RKO (cell line): ENCODE measurements at regions not wholly inside any gene's neighbourhood (a gene's known extent, or its start where the extent isn't known, plus 50 kb on each side); places are given as distances from the start of the nearest gene placed in this dataset.

Source experiments
- DNase-seq: peaks from one replicate; pipeline ENCODE4 v3.0.0-alpha.2; 2016; ENCODE audit warnings: low spot score

DNA sequence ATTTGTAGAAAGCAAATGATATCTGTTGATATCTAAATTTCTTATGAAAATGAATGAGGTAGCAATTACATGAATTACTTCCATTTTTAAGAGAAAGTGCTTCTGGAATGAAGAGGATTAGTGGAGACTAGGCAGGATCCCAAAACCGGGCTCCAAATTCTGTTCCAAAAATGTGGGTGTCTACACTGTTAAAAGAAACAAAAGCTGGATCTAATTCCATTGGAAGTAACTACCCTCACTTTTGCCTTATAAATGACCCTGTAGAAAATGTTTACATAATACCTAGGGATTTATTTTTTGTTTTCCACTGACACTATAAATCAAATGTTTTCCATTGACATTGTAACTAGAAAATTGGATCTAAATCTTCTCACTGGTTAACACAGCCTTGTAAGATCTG is 454.9 kb upstream of the JARID2 start:
- no peak for DNase-seq

DNA sequence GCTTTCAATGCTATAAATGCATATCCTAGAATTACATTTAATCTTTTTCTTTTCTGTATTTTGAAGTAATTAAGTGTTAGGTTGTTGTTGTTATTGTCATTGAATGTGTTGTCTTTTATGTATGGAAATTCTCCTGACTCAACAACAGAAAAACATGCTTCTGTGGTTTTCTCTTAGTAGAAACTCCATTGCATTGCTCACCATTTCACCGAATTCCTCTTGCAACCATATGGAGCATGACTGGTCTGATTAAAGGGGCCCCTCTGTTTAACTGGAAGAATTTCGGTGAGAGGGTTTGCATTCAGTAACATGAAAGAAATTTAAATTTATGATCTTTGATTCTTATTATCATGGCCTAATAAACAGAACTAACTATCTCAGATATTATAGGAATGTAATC is 454.3 kb upstream of the JARID2 start:
- DNase-seq, result no peak

DNA sequence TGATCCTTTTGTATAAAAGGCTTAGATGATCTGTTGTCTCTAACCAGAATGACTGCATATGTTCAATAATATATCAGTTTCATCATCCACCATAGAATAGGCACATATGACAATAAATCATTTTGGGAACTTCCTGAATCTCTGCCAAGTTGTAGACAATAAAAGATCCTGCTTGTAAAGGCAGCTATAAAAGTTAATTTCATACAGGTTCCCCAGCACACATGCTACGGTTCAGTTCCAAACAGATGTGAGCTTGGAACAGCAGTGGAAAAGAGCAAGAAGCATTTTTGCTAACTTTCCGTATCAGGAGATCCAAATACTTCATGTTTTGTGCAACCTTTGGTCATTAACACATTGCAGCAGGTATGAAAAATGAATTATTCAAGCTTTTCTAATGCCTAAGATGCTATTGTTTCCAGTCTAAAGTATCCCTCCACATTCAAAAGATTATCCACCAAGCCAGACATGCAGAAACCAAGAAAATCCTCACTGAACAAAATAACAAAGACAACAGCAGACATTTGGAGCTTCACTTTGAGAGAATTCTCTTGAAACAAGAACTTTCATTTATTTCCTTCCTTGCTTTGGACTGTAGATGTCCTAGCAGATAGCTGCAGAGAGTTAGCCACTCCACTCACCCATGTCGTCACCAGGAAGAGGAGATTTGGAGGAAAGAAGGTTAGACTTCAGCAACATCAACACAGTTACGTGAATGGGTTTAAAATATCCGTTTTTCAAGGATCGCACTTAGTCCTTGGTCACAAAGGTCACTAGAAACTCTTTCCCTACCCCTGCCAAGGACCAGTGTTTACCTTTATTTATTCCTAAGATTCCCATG is 453.5 kb upstream of the JARID2 start:
- DNase-seq, result no peak

DNA sequence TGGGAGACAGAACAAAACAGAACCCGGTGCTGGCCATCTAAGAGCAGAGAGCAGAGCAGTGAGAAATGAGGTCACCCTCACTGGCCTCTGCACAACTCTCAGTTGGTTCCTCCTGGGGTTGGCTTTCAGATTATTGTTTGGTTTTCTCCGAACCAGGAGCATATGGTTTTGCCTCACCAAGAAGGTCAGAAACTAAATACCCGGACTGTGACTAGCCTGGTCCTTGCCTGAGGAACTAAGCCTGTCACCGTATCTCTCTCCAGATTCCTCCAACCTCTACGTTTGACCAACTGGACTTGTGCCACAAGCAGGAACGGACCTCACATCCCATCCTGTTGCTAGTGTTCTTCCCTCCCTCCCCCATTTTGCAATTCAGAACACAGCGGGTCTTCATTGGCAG is 450.4 kb upstream of the JARID2 start:
- DNase-seq, result no peak

DNA sequence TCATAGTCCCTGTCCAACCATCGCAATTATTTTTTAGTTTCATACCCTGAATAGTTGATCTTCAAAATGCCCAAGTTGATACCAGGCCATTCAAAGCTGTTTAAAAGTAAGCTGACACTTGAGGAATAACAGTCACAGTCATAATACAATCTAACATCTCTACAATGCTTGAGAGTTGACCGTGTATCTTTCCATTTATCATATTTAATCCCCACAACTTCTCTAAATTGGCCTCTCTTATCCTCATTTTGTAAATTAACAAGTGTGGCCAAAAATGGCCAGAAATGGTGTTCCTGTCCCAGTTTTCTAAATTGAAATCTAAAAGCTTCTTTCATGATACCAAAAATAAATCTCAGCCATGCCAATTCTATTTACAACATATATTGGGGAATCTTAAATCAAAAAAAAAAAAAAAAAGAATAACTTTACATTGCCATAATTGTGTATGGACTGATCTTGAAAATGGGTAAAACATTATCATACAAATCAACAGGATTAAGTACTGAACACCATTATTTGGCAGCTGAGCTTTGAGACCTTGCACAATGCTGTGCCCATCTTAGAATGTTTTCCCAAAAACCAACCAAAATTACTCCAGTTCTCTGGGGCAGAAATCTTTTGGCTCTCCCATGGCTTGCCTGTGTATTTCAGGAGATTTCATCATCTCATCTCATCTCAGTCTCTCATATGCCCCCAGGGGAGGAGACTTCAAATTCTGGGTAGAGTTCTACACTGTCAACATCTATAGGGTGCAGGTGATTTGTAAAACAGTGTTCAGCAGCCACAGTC is 448.7 kb upstream of the JARID2 start:
- DNase-seq, result no peak

DNA sequence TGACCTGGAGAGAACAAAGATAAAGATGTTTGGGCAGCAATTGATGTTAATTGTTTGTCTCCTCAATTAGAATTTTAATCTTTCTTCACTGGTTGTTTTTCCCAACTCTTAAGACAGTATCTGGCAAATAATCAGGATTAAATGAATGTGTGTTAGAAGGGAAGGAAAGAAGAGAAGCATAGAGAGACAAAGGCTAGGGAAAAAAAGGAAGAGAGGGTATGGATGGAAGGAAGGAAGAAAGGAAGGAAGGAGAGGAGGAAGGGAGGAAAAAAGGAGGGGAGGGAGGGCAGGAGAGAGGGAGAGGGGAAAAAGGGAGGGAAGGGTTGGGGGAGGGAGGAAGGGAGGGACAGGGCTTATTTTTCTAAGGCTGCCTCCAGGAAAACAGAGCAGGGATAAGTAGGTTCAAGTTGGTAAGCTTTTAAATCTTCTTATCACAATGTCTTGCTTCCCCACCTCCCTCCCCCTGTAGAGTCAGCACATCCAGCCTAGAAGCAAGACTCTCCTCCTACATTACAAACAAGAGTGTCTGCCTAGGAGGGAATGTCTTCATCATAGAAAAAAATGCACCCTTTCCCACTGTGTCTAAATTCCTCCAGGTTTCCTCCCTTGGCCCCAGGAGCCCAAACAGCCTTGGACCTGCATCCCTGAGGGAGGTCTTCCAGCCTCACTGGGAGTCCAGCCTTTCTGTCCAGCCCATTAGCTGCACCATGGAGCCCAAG is 447.8 kb upstream of the JARID2 start:
- DNase-seq, result no peak

DNA sequence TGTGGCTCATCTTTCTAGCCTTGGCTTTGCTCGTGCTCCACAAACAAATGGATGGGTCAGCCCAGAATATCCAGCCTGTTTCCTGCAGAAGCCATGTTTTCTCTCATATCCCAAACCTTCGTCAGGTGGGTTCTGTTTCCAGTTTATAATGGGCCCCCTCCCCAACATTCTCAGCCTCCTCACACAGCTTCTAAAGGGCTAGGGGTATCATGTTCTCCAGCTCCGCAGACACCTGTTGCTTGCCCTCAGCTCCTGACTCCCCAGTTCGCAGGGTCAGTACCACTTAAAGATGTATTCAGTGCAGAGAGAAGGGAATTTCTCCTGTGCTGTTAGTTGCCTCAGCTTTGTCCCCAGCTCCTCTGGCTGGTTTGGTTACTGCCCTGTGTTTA is 447.3 kb upstream of the JARID2 start:
- DNase-seq, result no peak

DNA sequence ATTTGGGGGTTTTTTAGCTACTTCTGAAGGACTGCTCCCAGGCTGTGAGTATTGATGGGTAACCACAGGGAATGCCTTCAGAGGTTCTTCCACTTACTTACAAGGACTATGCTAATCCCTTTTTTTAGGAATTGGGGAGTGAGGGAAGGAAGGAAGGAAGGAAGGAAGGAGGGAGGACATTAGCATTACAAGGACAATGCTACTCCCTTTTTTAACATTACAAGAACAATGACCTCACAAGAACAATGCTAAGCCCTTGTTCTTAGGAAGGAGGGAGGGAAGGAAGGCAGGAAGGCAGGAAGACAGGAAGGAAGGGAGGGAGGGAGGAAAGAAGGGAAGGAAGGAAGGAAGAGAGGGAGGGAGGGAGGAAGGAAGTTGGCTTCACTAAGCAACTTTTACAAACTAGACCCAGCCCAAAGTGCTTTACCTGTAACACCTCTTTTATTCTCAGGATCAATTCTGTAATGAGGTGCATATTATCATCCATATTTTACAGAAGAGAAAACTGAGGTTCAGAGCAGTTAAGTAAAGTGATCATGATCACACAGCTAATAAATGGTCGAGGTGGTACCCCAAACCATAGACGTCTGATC is 446.8 kb upstream of the JARID2 start:
- DNase-seq, result no peak

DNA sequence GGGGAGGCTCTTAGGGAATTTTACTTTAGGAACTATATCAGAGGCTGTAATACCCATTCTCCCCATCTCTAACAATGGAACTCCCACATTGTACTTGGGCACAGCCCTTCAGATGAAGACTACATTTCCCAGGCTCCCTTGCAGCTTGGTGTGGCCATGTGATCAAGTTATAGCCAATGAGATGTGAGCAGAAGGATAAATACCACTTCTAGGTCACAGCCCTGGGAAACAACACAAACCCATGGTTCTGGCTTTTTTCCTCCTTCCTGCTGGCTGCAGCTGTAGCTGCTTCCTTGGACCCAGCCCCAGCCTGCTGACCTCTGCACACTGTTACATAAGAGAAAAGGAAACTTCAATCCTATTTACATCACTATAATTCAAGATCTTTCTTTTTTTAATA is 445.9 kb upstream of the JARID2 start:
- peak; percentile 58 for DNase-seq

DNA sequence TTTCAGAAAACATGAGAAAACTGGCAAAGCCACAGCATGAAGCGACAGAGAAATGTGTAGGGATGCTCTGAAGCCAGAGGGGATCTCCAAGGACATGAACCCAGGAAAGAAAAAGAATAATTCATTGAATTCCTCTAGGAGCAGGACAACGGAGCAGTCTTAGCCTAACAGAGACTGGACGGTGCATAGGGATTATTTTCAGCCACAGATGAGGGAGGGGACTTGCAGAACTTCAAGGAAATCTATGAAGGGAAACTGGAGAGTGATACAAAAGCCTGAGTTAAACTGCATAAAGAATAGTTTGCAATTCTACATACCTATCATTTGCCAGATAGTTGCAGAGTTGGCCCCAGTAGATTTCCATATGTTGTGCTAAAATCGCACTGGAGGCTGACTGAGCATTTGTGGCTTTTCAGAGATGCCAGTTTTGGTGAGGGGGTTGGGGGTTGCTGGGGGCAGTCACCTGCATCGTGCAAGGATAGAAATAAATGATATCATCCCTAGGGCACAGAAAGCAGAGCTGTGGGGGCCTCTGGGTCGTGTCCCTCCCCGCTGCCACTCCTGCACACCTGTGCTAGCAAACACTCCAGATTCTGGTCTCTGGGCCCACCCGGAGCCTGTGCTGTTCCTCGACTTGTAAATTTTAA is 443.2 kb upstream of the JARID2 start:
- DNase-seq, result no peak

DNA sequence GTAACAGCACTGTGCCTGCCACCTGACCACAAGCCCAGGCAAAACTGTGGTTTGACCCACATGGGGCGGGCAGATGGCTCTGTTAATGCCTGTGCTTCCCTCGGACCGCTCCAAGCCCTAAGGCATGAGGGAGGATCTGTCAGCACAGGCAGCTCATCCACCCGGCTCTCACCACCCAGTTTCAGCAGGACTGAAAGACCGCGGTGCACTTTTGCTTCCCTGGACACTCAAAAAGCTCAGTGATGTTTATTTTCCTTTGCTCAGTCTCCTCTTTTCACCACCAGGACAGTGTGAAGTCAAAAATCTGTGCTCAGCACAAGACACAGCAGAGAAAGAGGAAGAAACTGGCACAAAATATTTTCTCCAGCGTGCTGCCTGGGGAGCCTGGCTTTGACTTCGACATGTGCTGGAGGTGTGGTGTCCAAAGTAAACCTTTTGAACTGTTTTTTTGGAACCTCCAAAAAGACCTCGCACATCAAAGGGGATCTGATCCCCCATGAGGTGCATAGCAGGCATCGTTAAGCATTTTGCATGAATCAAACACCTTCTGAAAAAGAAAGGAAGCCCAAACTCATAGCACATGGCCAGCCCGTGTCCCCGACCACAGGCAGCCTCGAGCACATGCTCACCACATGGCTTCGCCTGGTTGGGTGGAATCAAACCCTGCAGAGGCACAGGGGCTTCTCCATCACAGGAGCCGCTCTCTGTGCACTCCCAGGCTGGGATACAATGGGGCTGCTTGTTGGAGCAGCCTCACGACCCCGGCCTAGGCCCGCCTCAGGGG is 441.7 kb upstream of the JARID2 start:
- no peak for DNase-seq

DNA sequence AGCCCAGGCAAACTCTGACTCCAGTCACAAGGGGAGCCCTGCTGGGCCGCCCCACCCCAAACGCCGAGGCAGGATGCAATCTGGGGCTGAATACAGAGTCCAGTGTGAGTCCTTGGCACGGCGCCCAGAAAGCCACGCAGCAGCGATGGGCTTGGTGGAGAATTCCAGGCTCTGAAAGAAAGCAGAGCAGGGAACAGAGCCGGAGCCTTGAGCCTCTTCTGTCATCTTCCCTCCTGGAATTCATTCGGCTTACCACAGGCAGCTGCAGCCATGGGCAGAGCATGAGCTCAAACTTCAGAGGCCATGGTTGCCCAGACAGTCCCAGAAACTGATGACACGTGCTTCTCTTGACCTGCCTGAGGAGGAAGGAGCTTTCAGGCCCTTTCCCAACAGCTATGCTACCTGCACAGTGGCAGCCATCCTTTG is 441.1 kb upstream of the JARID2 start:
- no peak for DNase-seq

DNA sequence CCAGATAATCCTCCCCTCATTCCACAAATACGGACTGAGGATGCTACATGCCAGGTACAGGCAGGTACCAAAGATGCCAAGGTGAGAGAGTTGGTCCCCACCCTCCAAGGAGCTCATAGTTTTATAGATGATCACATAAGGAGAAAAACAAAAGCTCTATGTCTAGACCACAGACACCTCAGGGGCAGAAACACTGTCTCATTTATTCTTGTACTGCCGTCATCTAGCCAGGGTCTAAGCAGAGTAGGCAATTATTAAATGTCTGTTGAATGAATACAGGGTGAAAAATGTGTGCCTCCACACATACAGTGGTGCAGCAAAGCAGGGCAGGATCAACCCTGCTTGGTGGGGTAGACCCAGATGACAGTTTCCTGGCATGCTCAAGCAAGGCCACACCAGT is 439.8 kb upstream of the JARID2 start:
- DNase-seq, result no peak

DNA sequence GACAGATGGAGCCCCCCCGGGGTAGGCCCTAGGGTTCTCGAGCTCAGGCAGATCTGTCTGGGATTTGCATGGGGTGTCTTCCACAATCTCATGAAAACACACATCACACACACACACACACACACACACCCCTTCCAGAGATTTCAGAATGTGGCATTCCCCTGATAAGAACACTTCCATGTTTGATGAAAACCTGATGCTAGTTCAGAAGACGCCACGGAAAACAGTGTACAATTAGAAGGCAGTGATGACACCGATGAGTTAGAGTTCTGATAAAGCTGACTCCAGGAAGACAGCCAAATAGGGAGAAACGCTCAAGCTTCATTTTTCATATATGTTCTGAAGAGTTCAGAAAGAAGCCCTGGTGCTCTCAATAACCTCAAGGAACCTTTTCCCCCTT is 438.7 kb upstream of the JARID2 start:
- no peak for DNase-seq

DNA sequence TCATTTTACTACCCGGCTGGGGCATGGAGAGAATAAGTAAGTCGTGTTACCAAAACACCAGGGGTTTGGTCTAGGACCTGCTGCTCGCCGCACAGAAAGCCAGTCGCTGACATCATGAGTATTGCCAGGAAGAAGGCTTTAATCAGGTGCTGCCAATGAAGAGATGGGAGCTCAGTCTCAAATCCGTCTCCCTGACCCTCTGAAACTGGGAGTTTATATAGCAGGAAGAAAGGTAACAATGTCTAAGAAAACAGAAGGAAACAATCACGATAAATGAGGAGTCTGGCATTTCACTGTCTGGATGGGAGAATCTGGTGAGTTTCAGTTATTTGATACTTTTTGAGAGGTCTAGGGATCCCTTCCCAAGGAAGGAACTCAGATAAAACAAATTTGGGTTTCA is 437.9 kb upstream of the JARID2 start:
- DNase-seq, result no peak

DNA sequence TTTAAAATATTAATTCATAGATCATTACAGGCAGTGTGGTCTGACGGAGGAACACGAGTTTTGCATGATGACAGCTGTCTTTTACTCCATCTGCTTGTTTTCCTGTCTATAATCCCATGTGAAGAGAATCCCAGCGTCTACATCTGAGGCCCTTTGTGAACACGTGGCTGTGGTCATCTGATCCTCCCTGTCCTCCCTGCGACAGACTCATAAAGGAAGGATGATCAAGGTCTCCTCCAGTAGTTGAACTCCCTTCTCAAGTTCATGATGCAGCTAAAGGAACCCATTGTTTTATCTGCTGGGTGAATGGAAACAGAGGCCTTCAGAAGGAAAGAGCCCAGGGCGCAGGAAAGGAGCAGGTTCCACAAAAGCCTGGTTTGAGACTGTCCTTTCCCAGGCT is 435.8 kb upstream of the JARID2 start:
- DNase-seq, result no peak

DNA sequence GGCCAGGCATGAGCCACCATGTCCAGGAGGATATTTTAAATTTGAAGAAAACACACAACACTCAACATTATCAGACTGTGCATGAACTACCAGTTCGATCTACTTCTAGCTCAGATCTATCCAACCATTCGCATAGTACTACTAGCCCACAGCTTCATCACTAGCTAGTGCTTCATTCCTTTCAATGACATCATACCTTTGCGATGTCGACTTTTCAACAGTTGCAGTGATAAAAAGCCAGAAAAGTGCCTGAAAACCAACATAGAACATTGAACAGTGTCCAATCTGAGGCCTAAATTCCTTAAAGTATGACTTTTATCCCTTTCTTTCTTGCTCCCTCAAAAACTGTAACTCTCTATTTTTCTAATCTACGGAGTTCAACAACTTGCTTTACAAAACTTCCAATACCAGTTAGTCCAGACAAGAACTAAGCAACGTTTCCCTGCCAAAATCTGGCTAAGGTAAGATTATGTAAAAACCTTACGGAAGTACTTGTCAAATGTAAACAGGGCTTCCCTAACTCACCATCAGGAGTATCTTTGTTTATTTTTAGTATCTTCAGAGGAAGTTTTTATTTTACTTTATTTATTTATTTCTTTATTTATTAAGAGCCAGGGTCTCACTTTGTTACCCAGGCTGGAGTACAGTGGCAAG is 434.0 kb upstream of the JARID2 start:
- no peak for DNase-seq

DNA sequence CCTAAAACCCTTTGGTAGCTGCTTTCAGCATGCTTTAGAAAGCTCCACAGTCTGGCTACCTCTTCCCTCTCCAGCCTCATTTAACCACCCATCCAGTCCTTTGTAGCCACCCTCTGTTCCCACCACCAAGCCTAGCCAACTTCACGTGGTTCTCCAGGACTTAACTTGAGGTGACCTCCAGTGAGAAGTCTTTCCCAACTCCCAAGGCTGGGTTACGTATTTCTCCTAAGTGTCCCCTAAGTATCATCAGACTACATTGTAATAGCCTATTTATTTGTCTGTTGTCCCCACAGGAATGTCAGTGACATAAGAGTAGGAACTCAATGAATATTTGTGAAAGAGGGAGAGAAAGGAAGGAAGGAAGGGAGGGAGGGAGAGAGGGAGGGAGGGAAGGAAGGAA is 431.9 kb upstream of the JARID2 start:
- no peak for DNase-seq

DNA sequence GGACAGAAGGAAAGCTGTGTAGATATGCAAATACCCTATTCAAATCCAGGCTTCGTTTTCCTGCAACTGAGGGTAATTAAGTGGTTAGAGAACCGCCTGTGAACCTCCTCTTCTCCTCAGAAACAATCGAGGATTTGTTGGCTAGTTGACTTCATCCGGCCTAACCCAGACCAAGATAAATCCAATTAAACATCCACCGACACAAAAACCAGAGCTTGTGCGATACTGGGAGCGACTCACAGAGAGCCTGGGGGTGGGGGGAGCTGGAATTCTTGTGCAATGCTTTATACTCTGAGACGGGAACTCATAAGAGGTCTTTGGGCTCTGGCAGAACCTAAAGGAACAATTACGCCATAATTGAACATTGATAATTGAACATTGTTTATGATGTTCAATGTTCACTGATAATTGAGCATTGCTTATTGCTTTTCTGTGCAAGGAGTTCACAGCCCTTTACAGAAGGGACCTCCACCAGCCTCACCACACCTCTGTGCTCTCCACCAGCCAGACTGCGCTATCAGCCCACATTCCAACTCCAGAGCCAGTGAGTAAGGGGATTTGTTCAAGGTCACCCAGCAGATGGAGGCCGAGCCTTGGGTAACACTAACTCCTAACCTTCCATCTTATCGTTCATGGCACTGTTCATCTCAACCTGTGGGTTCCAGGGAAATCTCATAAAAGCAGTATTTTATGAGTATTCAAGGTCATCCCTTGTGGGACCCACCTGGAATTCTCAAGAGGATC is 429.6 kb upstream of the JARID2 start:
- DNase-seq, result no peak

DNA sequence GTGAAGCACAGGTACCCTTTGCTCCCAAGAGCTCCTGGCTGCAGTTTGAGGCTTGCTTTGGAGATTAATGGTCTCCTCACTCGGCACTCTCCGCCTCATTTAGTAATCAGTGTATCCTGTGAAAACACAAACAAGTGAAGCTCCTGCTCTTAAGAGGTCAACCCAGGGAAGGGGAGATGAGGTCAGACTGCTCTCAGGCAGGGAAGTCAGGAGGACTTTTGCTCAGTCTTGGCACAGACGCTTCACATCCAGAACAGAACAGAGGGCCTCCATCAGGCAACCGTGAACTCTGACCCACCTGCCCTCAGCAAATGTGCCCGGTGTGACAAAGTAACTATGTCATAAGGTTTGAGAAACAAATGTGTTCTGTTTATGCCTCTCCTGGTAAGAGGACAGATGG is 428.8 kb upstream of the JARID2 start:
- no peak for DNase-seq
